WTC11 (cell line): ENCODE measurements at regions not wholly inside any gene's neighbourhood (a gene's known extent, or its start where the extent isn't known, plus 50 kb on each side); places are given as distances from the start of the nearest gene placed in this dataset.

Experiments
- ATAC-seq: fragments of 200-7000 bp; cut with Tn5 transposase; 2 replicates; pipeline ENCODE4 v1.10.0; 2021; ENCODE audit warnings: mild to moderate bottlenecking, moderate library complexity
- CTCF ChIA-PET: fragments of 300-600 bp; sonication (Branson Sonifier 250); formaldehyde crosslinking; loops from one replicate; lab custom pipeline; 2021; ENCODE audit warnings: antibody characterized with exemption; lab: Charles Lee
- POLR2A ChIA-PET: fragments of 350-600 bp; sonication (Branson Sonifier 250); formaldehyde crosslinking; loops from one replicate; lab custom pipeline; 2021; ENCODE audit warnings: antibody characterized with exemption; lab: Charles Lee
- DNase-seq: peaks from one replicate; pipeline ENCODE4 v3.0.0; 2021; ENCODE audit warnings: low spot score
- H3K27ac Mint-ChIP-seq: 2 replicates; pipeline ENCODE4 v1.8.0; 2021; ENCODE audit warnings: mixed read lengths
- H3K27me3 Mint-ChIP-seq: 2 replicates; pipeline ENCODE4 v1.8.0; 2021; ENCODE audit warnings: low read depth, mild to moderate bottlenecking, moderate library complexity, mixed read lengths
- H3K36me3 Mint-ChIP-seq: 2 replicates; pipeline ENCODE4 v1.8.0; 2021; ENCODE audit warnings: mixed read lengths
- H3K4me1 Mint-ChIP-seq: 2 replicates; pipeline ENCODE4 v1.8.0; 2022; ENCODE audit warnings: mixed read lengths
- H3K4me3 Mint-ChIP-seq: 2 replicates; pipeline ENCODE4 v1.8.0; 2021; ENCODE audit warnings: mild to moderate bottlenecking, moderate library complexity, mixed read lengths
- H3K9me3 Mint-ChIP-seq: 2 replicates; pipeline ENCODE4 v1.8.0; 2021; ENCODE audit warnings: mixed read lengths
- ARID4B ChIP-seq: sonication (generic); formaldehyde crosslinking; IDR thresholded peaks from 2 replicates; pipeline ENCODE4 v1.8.0; 2023; ENCODE audit warnings: missing genetic modification reagents, mild to moderate bottlenecking, borderline replicate concordance
- CBFB ChIP-seq: sonication (generic); formaldehyde crosslinking; IDR thresholded peaks from 2 replicates; pipeline ENCODE4 v1.8.1; 2022; ENCODE audit warnings: mild to moderate bottlenecking, low read depth, missing genetic modification reagents
- GABPB1 ChIP-seq: sonication (generic); formaldehyde crosslinking; IDR thresholded peaks from 2 replicates; pipeline ENCODE4 v1.8.1; 2023; ENCODE audit warnings: mild to moderate bottlenecking, missing genetic modification reagents
- HMGXB4 ChIP-seq: sonication (generic); formaldehyde crosslinking; IDR thresholded peaks from 2 replicates; pipeline ENCODE4 v1.8.1; 2023; ENCODE audit warnings: mild to moderate bottlenecking, moderate library complexity, missing genetic modification reagents
- IRF2 ChIP-seq: sonication (generic); formaldehyde crosslinking; IDR thresholded peaks from 2 replicates; pipeline ENCODE4 v1.8.0; 2022; ENCODE audit warnings: low read depth, missing genetic modification reagents, borderline replicate concordance
- KAT7 ChIP-seq: sonication (generic); formaldehyde crosslinking; IDR thresholded peaks from 2 replicates; pipeline ENCODE4 v1.8.1; 2023; ENCODE audit warnings: missing genetic modification reagents, mild to moderate bottlenecking, borderline replicate concordance
- MLX ChIP-seq: sonication (generic); formaldehyde crosslinking; IDR thresholded peaks from 2 replicates; pipeline ENCODE4 v1.8.1; 2023; ENCODE audit warnings: mild to moderate bottlenecking, missing genetic modification reagents, moderate library complexity
- NFATC4 ChIP-seq: fragments of 250-450 bp; sonication (Bioruptor Pico); IDR thresholded peaks from 2 replicates; pipeline ENCODE4 v1.9.0; 2021; ENCODE audit warnings: mild to moderate bottlenecking
- OVOL2 ChIP-seq: fragments of 250-450 bp; sonication (Bioruptor Pico); IDR thresholded peaks from 2 replicates; pipeline ENCODE4 v1.9.0; 2021; ENCODE audit warnings: mild to moderate bottlenecking, borderline replicate concordance
- PRRX2 ChIP-seq: fragments of 250-450 bp; sonication (Bioruptor Pico); IDR thresholded peaks from 2 replicates; pipeline ENCODE4 v1.8.0; 2021; ENCODE audit warnings: mild to moderate bottlenecking
- SOX15 ChIP-seq: fragments of 250-450 bp; sonication (Bioruptor Pico); IDR thresholded peaks from 2 replicates; pipeline ENCODE4 v1.9.0; 2021; ENCODE audit warnings: mild to moderate bottlenecking
- TEAD4 ChIP-seq: sonication (generic); formaldehyde crosslinking; IDR thresholded peaks from 2 replicates; pipeline ENCODE4 v1.8.0; 2022; ENCODE audit warnings: mild to moderate bottlenecking, missing genetic modification reagents
- ZNF317 ChIP-seq: sonication (generic); formaldehyde crosslinking; IDR thresholded peaks from 2 replicates; pipeline ENCODE4 v1.8.1; 2023; ENCODE audit warnings: low read depth, mild to moderate bottlenecking, moderate library complexity, missing genetic modification reagents, borderline replicate concordance
- ZNF396 ChIP-seq: fragments of 250-450 bp; sonication (Bioruptor Pico); IDR thresholded peaks from 2 replicates; pipeline ENCODE4 v1.8.0; 2021; ENCODE audit warnings: mild to moderate bottlenecking, moderate library complexity, borderline replicate concordance
- TF ChIP-seq, protein P1 (sequence below): sonication (generic); formaldehyde crosslinking; IDR thresholded peaks from 2 replicates; pipeline ENCODE4 v1.8.1; 2023; ENCODE audit warnings: mild to moderate bottlenecking, missing genetic modification reagents, moderate library complexity
- TF ChIP-seq, protein P2 (sequence below): sonication (generic); formaldehyde crosslinking; IDR thresholded peaks from 2 replicates; pipeline ENCODE4 v1.8.0; 2022; ENCODE audit warnings: mild to moderate bottlenecking, missing genetic modification reagents
- TF ChIP-seq, protein P3 (sequence below): fragments of 250-450 bp; sonication (Bioruptor Pico); IDR thresholded peaks from 2 replicates; pipeline ENCODE4 v1.9.0; 2021; ENCODE audit warnings: mild to moderate bottlenecking
- TF ChIP-seq, protein P4 (sequence below): fragments of 250-450 bp; sonication (Bioruptor Pico); IDR thresholded peaks from 2 replicates; pipeline ENCODE4 v2.1.2; 2022; ENCODE audit warnings: mild to moderate bottlenecking, moderate library complexity

DNA sequence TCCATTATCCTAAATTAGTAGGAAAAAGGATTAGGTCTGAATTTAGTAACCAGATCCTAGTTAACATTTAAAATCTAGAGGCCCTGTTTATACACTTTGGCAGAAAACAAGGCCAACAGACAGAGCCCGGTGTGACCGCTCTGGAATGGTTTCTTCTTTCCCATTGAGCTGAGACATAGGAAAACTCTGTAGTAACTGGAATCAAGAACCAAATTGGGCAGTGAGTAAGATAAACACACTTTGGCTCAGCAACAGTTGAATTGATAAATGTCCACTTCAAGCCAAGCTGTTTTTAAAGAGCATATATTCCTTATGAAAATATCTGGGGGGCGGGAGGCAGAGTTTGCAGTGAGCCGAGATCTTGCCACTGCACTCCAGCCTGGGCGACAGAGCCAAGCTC lies 343.7 kb upstream of the SEMA3A start:
- Mint-ChIP-seq H3K4me3 (no peak overlapping the region), H3K27ac (no peak overlapping the region), H3K9me3 (no peaks in the 10 kb centered on the region), H3K27me3 (no peaks in the 10 kb centered on the region), H3K4me1 (peaks cover 2% of the 10 kb centered on the region), H3K36me3 (no peaks in the 10 kb centered on the region)
- ChIA-PET CTCF (interaction anchor here (0.6 to 1.2 kb wide), 3 partner anchors 11 to 602 kb away, joined by 4 to 7 read pairs (median 5); no protein-coding TSS in a partner anchor), POLR2A (interaction anchor here (0.6 kb wide), 1 partner anchor 239 kb away, joined by 10 read pairs; no protein-coding TSS in a partner anchor)
- DNase-seq (no peak), ATAC-seq (no peak)
- TF ChIP-seq TEAD4 (CRISPR knock-in tag) (no peak), ARID4B (CRISPR knock-in tag) (no peak), NFATC4 (CRISPR knock-in tag) (no peak), SOX15 (no peak), CBFB (CRISPR knock-in tag) (no peak), ZNF317 (CRISPR knock-in tag) (no peak), ZNF396 (CRISPR knock-in tag) (no peak), PRRX2 (no peak), OVOL2 (CRISPR knock-in tag) (no peak), KAT7 (CRISPR knock-in tag) (no peak), MLX (CRISPR knock-in tag) (no peak), GABPB1 (CRISPR knock-in tag) (no peak), HMGXB4 (CRISPR knock-in tag) (no peak), IRF2 (CRISPR knock-in tag) (no peak)
- TF ChIP-seq, protein P1, sequence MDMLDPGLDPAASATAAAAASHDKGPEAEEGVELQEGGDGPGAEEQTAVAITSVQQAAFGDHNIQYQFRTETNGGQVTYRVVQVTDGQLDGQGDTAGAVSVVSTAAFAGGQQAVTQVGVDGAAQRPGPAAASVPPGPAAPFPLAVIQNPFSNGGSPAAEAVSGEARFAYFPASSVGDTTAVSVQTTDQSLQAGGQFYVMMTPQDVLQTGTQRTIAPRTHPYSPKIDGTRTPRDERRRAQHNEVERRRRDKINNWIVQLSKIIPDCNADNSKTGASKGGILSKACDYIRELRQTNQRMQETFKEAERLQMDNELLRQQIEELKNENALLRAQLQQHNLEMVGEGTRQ, result no peak
- TF ChIP-seq, protein P2, sequence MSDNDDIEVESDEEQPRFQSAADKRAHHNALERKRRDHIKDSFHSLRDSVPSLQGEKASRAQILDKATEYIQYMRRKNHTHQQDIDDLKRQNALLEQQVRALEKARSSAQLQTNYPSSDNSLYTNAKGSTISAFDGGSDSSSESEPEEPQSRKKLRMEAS, result no peak
- TF ChIP-seq, protein P3, sequence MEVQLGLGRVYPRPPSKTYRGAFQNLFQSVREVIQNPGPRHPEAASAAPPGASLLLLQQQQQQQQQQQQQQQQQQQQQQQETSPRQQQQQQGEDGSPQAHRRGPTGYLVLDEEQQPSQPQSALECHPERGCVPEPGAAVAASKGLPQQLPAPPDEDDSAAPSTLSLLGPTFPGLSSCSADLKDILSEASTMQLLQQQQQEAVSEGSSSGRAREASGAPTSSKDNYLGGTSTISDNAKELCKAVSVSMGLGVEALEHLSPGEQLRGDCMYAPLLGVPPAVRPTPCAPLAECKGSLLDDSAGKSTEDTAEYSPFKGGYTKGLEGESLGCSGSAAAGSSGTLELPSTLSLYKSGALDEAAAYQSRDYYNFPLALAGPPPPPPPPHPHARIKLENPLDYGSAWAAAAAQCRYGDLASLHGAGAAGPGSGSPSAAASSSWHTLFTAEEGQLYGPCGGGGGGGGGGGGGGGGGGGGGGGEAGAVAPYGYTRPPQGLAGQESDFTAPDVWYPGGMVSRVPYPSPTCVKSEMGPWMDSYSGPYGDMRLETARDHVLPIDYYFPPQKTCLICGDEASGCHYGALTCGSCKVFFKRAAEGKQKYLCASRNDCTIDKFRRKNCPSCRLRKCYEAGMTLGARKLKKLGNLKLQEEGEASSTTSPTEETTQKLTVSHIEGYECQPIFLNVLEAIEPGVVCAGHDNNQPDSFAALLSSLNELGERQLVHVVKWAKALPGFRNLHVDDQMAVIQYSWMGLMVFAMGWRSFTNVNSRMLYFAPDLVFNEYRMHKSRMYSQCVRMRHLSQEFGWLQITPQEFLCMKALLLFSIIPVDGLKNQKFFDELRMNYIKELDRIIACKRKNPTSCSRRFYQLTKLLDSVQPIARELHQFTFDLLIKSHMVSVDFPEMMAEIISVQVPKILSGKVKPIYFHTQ (CRISPR knock-in tag), result no peak
- TF ChIP-seq, protein P4, sequence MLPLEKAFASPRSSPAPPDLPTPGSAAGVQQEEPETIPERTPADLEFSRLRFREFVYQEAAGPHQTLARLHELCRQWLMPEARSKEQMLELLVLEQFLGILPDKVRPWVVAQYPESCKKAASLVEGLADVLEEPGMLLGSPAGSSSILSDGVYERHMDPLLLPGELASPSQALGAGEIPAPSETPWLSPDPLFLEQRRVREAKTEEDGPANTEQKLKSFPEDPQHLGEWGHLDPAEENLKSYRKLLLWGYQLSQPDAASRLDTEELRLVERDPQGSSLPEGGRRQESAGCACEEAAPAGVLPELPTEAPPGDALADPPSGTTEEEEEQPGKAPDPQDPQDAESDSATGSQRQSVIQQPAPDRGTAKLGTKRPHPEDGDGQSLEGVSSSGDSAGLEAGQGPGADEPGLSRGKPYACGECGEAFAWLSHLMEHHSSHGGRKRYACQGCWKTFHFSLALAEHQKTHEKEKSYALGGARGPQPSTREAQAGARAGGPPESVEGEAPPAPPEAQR, result no peak
- TF ChIP-seq, all 79 proteins: peak for 0
